ENCODE measurements at regions not wholly inside any gene's neighbourhood (a gene's known extent, or its start where the extent isn't known, plus 50 kb on each side); places are given as distances from the start of the nearest gene placed in this dataset.

GRCh38 chr2:217631115-217631514, 371.7 kb downstream of the TNS1 start:
- no peak for DNase-seq (ENCODE audit: extremely low read depth in 1 of 2, low read depth in 1 of 2)

GRCh38 chr2:217629347-217629746, 373.4 kb downstream of the TNS1 start:
- no peak for DNase-seq (ENCODE audit: extremely low read depth in 1 of 2, low read depth in 1 of 2)

GRCh38 chr2:217628061-217628460, 374.7 kb downstream of the TNS1 start:
- DNase-seq (ENCODE audit: extremely low read depth in 1 of 2, low read depth in 1 of 2): no peak

GRCh38 chr2:217626926-217627325, 375.9 kb downstream of the TNS1 start:
- DNase-seq (ENCODE audit: extremely low read depth in 1 of 2, low read depth in 1 of 2): no peak

- no peak for DNase-seq (ENCODE audit: extremely low read depth in 1 of 2, low read depth in 1 of 2)
These were observed 377.1 kb downstream of the TNS1 start for GRCh38 chr2:217625557-217626169.

- no peak for DNase-seq (ENCODE audit: extremely low read depth in 1 of 2, low read depth in 1 of 2)
These were observed 379.4 kb downstream of the TNS1 start for GRCh38 chr2:217623281-217623912.

- no peak for DNase-seq (ENCODE audit: extremely low read depth in 1 of 2, low read depth in 1 of 2)
These were observed 380.4 kb downstream of the TNS1 start for GRCh38 chr2:217622205-217623060.

GRCh38 chr2:217621391-217621801, 381.4 kb downstream of the TNS1 start:
- DNase-seq (ENCODE audit: extremely low read depth in 1 of 2, low read depth in 1 of 2): no peak

GRCh38 chr2:217618744-217619143, 384.1 kb downstream of the TNS1 start:
- DNase-seq (ENCODE audit: extremely low read depth in 1 of 2, low read depth in 1 of 2): no peak

GRCh38 chr2:217617616-217618022, 385.2 kb downstream of the TNS1 start:
- DNase-seq (ENCODE audit: extremely low read depth in 1 of 2, low read depth in 1 of 2): no peak

- no peak for DNase-seq (ENCODE audit: extremely low read depth in 1 of 2, low read depth in 1 of 2)
These were observed 385.9 kb downstream of the TNS1 start for GRCh38 chr2:217616936-217617335.

- DNase-seq (ENCODE audit: extremely low read depth in 1 of 2, low read depth in 1 of 2): no peak
These were observed 387.6 kb downstream of the TNS1 start for GRCh38 chr2:217615171-217615570.

- no peak for DNase-seq (ENCODE audit: extremely low read depth in 1 of 2, low read depth in 1 of 2)
These were observed 388.3 kb downstream of the TNS1 start for GRCh38 chr2:217614498-217614897.

GRCh38 chr2:217614096-217614495, 388.7 kb downstream of the TNS1 start:
- DNase-seq (ENCODE audit: extremely low read depth in 1 of 2, low read depth in 1 of 2): no peak

GRCh38 chr2:217612920-217613319, 389.9 kb downstream of the TNS1 start:
- no peak for DNase-seq (ENCODE audit: extremely low read depth in 1 of 2, low read depth in 1 of 2)

- DNase-seq (ENCODE audit: extremely low read depth in 1 of 2, low read depth in 1 of 2): no peak
These were observed 390.6 kb downstream of the TNS1 start for GRCh38 chr2:217612211-217612610.

- no peak for DNase-seq (ENCODE audit: extremely low read depth in 1 of 2, low read depth in 1 of 2)
These were observed 391.1 kb downstream of the TNS1 start for GRCh38 chr2:217611626-217612127.

- DNase-seq (ENCODE audit: extremely low read depth in 1 of 2, low read depth in 1 of 2): no peak
These were observed 391.7 kb downstream of the TNS1 start for GRCh38 chr2:217611056-217611455.

- peak in 1 of 2 donors; percentile 4 for DNase-seq (ENCODE audit: extremely low read depth in 1 of 2, low read depth in 1 of 2)
These were observed 392.4 kb downstream of the TNS1 start for GRCh38 chr2:217610401-217610814.

- DNase-seq (ENCODE audit: extremely low read depth in 1 of 2, low read depth in 1 of 2): no peak
These were observed 392.8 kb downstream of the TNS1 start for GRCh38 chr2:217609952-217610351.

GRCh38 chr2:217606296-217606695, 396.5 kb downstream of the TNS1 start:
- no peak for DNase-seq (ENCODE audit: extremely low read depth in 1 of 2, low read depth in 1 of 2)
